GM12878 (cell line): ENCODE measurements at regions not wholly inside any gene's neighbourhood (a gene's known extent, or its start where the extent isn't known, plus 50 kb on each side); places are given as distances from the start of the nearest gene placed in this dataset.

Experiments used
- ATAC-seq: fragments of 200-7000 bp; cut with Tn5 transposase; 3 replicates; pipeline ENCODE4 v1.9.1; 2020; ENCODE audit warnings: mild to moderate bottlenecking, moderate library complexity
- BruUV-seq: library from RNA; stranded (reverse); fragments of 400-500 nt; replicated peaks from 2 replicates; lab custom pipeline; 2021; lab: Mats Ljungman, UMichigan
- CTCF ChIA-PET: fragments of 300-600 bp; sonication (Branson Sonifier 250); formaldehyde crosslinking; extraction: SDS; loops from one replicate; lab custom pipeline; 2021; ENCODE audit warnings: inconsistent platforms; lab: Yijun Ruan, JAX
- POLR2A ChIA-PET: fragments of 350-600 bp; formaldehyde crosslinking; extraction: SDS; loops from one replicate; lab custom pipeline; 2021; ENCODE audit warnings: inconsistent platforms; lab: Charles Lee
- RAD21 ChIA-PET: fragments of 300-600 bp; sonication (Branson Sonifier 250); formaldehyde crosslinking; loops from one replicate; lab custom pipeline; 2023; ENCODE audit warnings: antibody characterized with exemption; ENCODE audit not compliant: unreplicated experiment; lab: Charles Lee
- SMC1A ChIA-PET: fragments of 300-600 bp; sonication (Branson Sonifier 250); formaldehyde crosslinking; loops from one replicate; lab custom pipeline; 2023; ENCODE audit not compliant: unreplicated experiment, uncharacterized antibody; lab: Charles Lee
- DNase-seq: peaks from one replicate; pipeline ENCODE4 v3.0.0-alpha.2; 2011; ENCODE audit warnings: low read depth, low spot score
- FAIRE-seq: peaks from 3 replicates; lab custom pipeline; 2011; peaks lifted over from hg19 to GRCh38; lab: Jason Lieb, UNC
- H2AFZ ChIP-seq: 2 replicates; pipeline ENCODE4 v1.6.0; 2011; ENCODE audit warnings: low read depth, low read length, control low read depth; ENCODE audit not compliant: control insufficient read depth
- H3K27ac ChIP-seq: 2 replicates; pipeline ENCODE4 v1.5.1; 2011; ENCODE audit warnings: control low read depth; ENCODE audit not compliant: control insufficient read depth, insufficient read depth
- H3K27me3 ChIP-seq, 2 experiments: replicated peaks in 1 of 2; 2 replicates each; pipeline versions ENCODE4 v1.6.0 to v1.6.1; 2011; ENCODE audit warnings: low read length in 1 of 2; ENCODE audit not compliant: control insufficient read depth in 2 of 2, insufficient read depth in 2 of 2
- H3K36me3 ChIP-seq, 2 experiments: 2 replicates each; pipeline ENCODE4 v1.5.1; 2011; ENCODE audit warnings: low read length in 1 of 2; ENCODE audit not compliant: control insufficient read depth in 2 of 2, insufficient read depth in 2 of 2
- H3K4me1 ChIP-seq: 2 replicates; pipeline ENCODE4 v1.6.1; 2011; ENCODE audit warnings: mild to moderate bottlenecking, low read length, moderate library complexity, mixed read lengths; ENCODE audit not compliant: control insufficient read depth, insufficient read depth
- H3K4me2 ChIP-seq: 2 replicates; pipeline ENCODE4 v1.6.0; 2011; ENCODE audit warnings: control low read depth; ENCODE audit not compliant: control insufficient read depth, insufficient read depth
- H3K4me3 ChIP-seq: fragments of 200-600 bp; sonication (generic); 2 replicates; pipeline ENCODE4 v1.5.1; 2016
- H3K79me2 ChIP-seq: 2 replicates; pipeline ENCODE4 v1.6.0; 2011; ENCODE audit warnings: low read length; ENCODE audit not compliant: control insufficient read depth, insufficient read depth
- H3K9ac ChIP-seq: 2 replicates; pipeline ENCODE4 v1.8.0; 2011; ENCODE audit warnings: low read length, control low read depth, mixed read lengths; ENCODE audit not compliant: control insufficient read depth, insufficient read depth
- H3K9me3 ChIP-seq: replicated peaks from 3 replicates; pipeline ENCODE4 v1.5.1; 2011; ENCODE audit warnings: mild to moderate bottlenecking, low read length; ENCODE audit not compliant: control insufficient read depth, insufficient read depth
- H4K20me1 ChIP-seq: 2 replicates; pipeline ENCODE4 v1.6.0; 2011; ENCODE audit not compliant: control insufficient read depth, insufficient read depth
- CUX1 ChIP-seq: IDR thresholded peaks from 2 replicates; pipeline ENCODE4 v1.6.1; 2012; ENCODE audit warnings: improper control_type of control experiment, low read depth, low read length; ENCODE audit not compliant: insufficient replicate concordance
- EP300 ChIP-seq, 2 experiments: fragments of 150-350 bp in 1 of 2; IDR thresholded peaks; 2 replicates each; pipeline ENCODE4 v1.6.1; 2011 to 2012; ENCODE audit warnings: low read depth in 2 of 2, low read length in 2 of 2, borderline replicate concordance in 1 of 2, improper control_type of control experiment in 1 of 2, inconsistent platforms in 1 of 2; ENCODE audit not compliant: control insufficient read depth in 1 of 2
- MTA2 ChIP-seq: fragments of 450-650 bp; IDR thresholded peaks from 2 replicates; pipeline ENCODE4 v1.6.1; 2016; ENCODE audit warnings: low read depth, mild to moderate bottlenecking, moderate library complexity
- RUNX3 ChIP-seq: IDR thresholded peaks from 2 replicates; pipeline ENCODE4 v1.6.1; 2012; ENCODE audit warnings: low read length, inconsistent platforms
- SIX5 ChIP-seq: IDR thresholded peaks from 2 replicates; pipeline ENCODE4 v1.6.1; 2011; ENCODE audit warnings: mild to moderate bottlenecking, low read depth, low read length, moderate library complexity; ENCODE audit not compliant: severe bottlenecking
- SKIL ChIP-seq: fragments of 450-650 bp; IDR thresholded peaks from 2 replicates; pipeline ENCODE4 v1.6.1; 2017; ENCODE audit warnings: mild to moderate bottlenecking, low read depth, inconsistent platforms; ENCODE audit not compliant: poor library complexity, severe bottlenecking
- SMAD1 ChIP-seq: fragments of 450-650 bp; IDR thresholded peaks from 2 replicates; pipeline ENCODE4 v1.6.1; 2018; ENCODE audit warnings: mild to moderate bottlenecking, low read depth; ENCODE audit not compliant: partially characterized antibody
- STAT3 ChIP-seq: IDR thresholded peaks from 2 replicates; pipeline ENCODE4 v1.6.1; 2011; ENCODE audit warnings: low read depth, low read length, improper control_type of control experiment
- USF1 ChIP-seq: IDR thresholded peaks from 2 replicates; pipeline ENCODE4 v1.6.1; 2011; ENCODE audit warnings: borderline replicate concordance, low read depth, mild to moderate bottlenecking, moderate library complexity, mixed read lengths, low read length; ENCODE audit not compliant: insufficient read depth; ENCODE audit errors: extremely low read length
- ZBED1 ChIP-seq: IDR thresholded peaks from 2 replicates; pipeline ENCODE4 v1.6.1; 2016; ENCODE audit warnings: borderline replicate concordance
- ZBTB4 ChIP-seq: fragments of 450-650 bp; formaldehyde crosslinking; IDR thresholded peaks from 2 replicates; pipeline ENCODE4 v1.4.0; 2022; ENCODE audit warnings: mild to moderate bottlenecking, moderate library complexity
- ZNF217 ChIP-seq: fragments of 450-650 bp; IDR thresholded peaks from 2 replicates; pipeline ENCODE4 v1.6.1; 2017; ENCODE audit warnings: antibody characterized with exemption, mild to moderate bottlenecking
- WGBS: methylation state at CpG from one replicate; pipeline ENCODE4 v1.1.6; 2016; ENCODE audit warnings: low lambda C conversion rate; ENCODE audit not compliant: insufficient replicate concordance, insufficient coverage; ENCODE audit errors: missing lambda C conversion rate; 5-methylcytosine and 5-hydroxymethylcytosine counted together
- in situ Hi-C: fragments of 300-500 bp; cut with MboI; formaldehyde crosslinking; loops from 9 replicates; pipeline ENCODE4 v1.14.3; 2018; ENCODE audit warnings: mixed read lengths
- intact Hi-C: fragments of 100-400 bp; cut with micrococcal nuclease; formaldehyde crosslinking; loops from one replicate; pipeline ENCODE4 v1.14.2; 2022; ENCODE audit not compliant: unreplicated experiment

GRCh38 chr20:4074877-4075455 is 59.6 kb upstream of the RNF24 start:
- Histone ChIP-seq H3K9me3 (no peaks in the 10 kb centered on the region; the same call in 2 of the 3 replicates), H4K20me1 (no peaks in the 10 kb centered on the region), H3K27ac (no peak overlapping the region), H3K79me2 (no peaks in the 10 kb centered on the region), H3K4me1 (no peaks in the 10 kb centered on the region), H3K4me3 (no peak overlapping the region), H3K27me3 (peaks cover 0 to 3% of the 10 kb centered on the region in 2 experiments; a peak in 1 of 4 replicates), H3K9ac (no peak overlapping the region), H2AFZ (no peak overlapping the region), H3K4me2 (no peak overlapping the region), H3K36me3 (no peaks in the 10 kb centered on the region)
- SMC1A ChIA-PET, result no interaction called here
- in situ Hi-C loops, result no loop called here
- POLR2A ChIA-PET, result no interaction called here
- DNase-seq (no peak), ATAC-seq (no peak), FAIRE-seq (no peak)
- intact Hi-C loops, result no loop called here
- CTCF ChIA-PET, result interaction anchor here (1.2 to 4.7 kb wide), 2 partner anchors 10 to 322 kb away, joined by 3 to 34 read pairs; no protein-coding TSS in a partner anchor
- no TSS peak for BruUV-seq
- RAD21 ChIA-PET, result no interaction called here
- 38% methylated on average over 7 of the region's 7 CpGs for WGBS
- TF ChIP-seq SMAD1 (no peak), MTA2 (no peak), CUX1 (no peak), SKIL (no peak), SIX5 (no peak), EP300 (IDR thresholded peaks at IDR 0.05; ENCODE audit: borderline replicate concordance in 1 of 2, control insufficient read depth in 1 of 2, low read depth in 2 of 2, low read length in 2 of 2) (no peak), ZNF217 (no peak), USF1 (no peak), ZBTB4 (CRISPR knock-in tag) (no peak), RUNX3 (no peak), ZBED1 (no peak), STAT3 (no peak)
